ENCODE measurements at regions not wholly inside any gene's neighbourhood (a gene's known extent, or its start where the extent isn't known, plus 50 kb on each side); places are given as distances from the start of the nearest gene placed in this dataset.
"Not testable (repeated sequence)": the region's sequence is repeated elsewhere in the genome, so short reads cannot be mapped to it uniquely, and the experiment has no call there.

DNA sequence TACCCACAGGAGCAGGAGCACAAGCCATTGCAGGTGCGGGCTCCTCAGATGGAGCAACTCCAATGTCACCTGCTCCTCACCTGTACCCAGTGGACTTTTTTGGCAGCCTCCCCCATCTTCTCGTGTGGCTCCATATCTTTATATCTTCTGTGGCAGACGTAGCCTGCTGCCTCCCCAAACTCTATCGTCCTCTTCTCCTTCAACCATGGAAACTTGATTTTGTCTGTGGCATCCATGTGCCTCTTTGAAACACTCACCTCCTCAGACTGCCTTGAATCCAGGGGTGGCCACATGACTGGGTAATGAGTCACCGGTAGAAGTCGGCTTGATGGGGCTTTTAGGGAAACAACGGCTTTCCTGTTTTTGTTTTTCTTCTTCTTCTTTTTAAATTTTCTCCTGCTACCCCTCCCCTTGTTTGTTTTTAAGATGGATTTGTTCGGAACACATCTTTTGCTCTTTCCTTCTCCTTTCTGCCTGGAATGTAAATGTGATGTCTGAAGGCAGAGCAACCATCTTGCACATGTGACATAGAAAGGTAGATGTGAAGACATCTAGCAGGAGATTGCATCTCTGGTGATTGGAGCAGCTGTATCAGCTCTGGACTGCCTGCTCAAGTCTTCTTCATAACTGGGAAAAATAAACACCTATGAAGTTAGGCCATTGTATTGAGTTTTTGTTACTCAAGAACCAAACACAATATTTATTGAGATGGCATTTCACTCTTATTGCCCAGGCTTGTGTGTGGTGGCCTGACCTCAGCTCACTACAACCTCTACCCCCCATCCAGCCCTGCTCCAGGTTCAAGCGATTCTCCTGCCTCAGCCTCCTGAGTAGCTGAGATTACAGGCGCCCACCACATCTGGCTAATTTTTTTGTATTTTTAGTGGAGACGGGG lies 69.9 kb upstream of the DDR1 start:
- Mint-ChIP-seq H3K27me3 (no peaks in the 10 kb centered on the region), H3K27ac (no peak overlapping the region), H3K36me3 (ENCODE audit: insufficient read depth) (no peaks in the 10 kb centered on the region), H3K4me3 (ENCODE audit: low read depth) (no peak overlapping the region), H3K9me3 (ENCODE audit: low read depth) (peaks cover 5% of the 10 kb centered on the region), H3K4me1 (ENCODE audit: low read depth) (peaks cover 10% of the 10 kb centered on the region)
- TF ChIP-seq, protein P1, sequence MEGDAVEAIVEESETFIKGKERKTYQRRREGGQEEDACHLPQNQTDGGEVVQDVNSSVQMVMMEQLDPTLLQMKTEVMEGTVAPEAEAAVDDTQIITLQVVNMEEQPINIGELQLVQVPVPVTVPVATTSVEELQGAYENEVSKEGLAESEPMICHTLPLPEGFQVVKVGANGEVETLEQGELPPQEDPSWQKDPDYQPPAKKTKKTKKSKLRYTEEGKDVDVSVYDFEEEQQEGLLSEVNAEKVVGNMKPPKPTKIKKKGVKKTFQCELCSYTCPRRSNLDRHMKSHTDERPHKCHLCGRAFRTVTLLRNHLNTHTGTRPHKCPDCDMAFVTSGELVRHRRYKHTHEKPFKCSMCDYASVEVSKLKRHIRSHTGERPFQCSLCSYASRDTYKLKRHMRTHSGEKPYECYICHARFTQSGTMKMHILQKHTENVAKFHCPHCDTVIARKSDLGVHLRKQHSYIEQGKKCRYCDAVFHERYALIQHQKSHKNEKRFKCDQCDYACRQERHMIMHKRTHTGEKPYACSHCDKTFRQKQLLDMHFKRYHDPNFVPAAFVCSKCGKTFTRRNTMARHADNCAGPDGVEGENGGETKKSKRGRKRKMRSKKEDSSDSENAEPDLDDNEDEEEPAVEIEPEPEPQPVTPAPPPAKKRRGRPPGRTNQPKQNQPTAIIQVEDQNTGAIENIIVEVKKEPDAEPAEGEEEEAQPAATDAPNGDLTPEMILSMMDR (IDR thresholded peaks at IDR 0.05; ENCODE audit: unreplicated experiment) = no peak
- DNase-seq (ENCODE audit: low spot score, unreplicated experiment) = no peak

DNA sequence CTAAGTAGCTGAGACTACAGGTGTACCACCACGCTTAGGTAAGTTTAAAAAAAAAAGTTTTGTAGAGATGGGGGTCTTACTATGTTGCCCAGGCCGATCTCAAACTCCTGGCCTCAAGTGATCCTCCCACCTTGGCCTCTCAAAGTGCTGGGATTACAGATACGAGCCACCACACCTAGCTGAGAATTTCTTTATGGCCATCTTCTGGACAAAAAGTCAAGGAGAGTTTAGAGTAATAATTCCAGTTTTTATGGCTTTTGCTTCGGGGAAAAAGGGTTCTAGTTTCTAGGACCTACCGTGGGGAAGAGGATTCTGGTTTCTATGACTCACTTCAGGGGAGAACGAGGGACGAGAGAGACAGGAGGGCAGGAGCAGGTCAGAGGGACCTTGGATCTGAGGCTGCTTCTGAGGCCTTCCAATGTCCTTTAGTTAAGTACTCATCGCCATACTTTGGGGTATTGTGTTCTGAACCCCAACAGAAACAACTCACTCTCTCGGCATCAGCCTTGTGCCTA lies 69.3 kb upstream of the IER3 start:
- Mint-ChIP-seq H3K27ac (no peak overlapping the region), H3K4me3 (ENCODE audit: low read depth) (no peak overlapping the region)
- TF ChIP-seq, protein P1 (IDR thresholded peaks at IDR 0.05; ENCODE audit: unreplicated experiment) = no peak

DNA sequence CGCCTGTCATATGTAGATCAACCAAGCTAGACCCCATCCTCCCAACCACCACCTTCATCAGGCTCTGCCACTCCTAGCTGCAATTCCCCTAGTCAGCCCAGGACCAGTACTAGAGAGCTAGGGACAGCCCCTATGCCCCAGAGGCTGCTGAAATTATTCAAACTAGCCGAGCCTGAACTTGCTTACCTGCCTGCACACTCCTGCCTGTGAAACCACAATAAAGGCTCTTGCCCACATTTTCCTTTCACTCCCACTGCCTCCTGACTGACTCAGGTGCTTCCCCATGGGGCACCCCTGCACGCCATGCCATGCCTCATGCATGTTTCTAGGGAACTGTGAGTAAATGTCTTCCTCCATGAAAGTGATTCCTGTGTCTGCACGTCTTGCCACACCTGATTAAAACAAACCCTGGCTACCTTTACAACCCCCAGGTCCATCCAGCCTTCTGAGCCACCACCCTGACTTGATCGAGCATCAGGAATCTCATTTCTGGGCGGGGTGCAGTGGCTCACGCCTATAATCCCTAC lies 66.5 kb upstream of the IER3 start:
- no peak for DNase-seq (ENCODE audit: low spot score, unreplicated experiment)
- no peaks in the 10 kb centered on the region for H3K36me3 Mint-ChIP-seq (ENCODE audit: insufficient read depth)
- no peak overlapping the region for H3K4me3 Mint-ChIP-seq (ENCODE audit: low read depth)
- no peak overlapping the region for H3K27ac Mint-ChIP-seq
- TF ChIP-seq, protein P1 (IDR thresholded peaks at IDR 0.05; ENCODE audit: unreplicated experiment) = no peak
- H3K27me3 Mint-ChIP-seq = no peaks in the 10 kb centered on the region
- peaks cover 5% of the 10 kb centered on the region for H3K4me1 Mint-ChIP-seq (ENCODE audit: low read depth)
- peaks cover 5% of the 10 kb centered on the region for H3K9me3 Mint-ChIP-seq (ENCODE audit: low read depth)

More for the DNA sequence above, 69.3 kb upstream of the IER3 start:
- DNase-seq (ENCODE audit: low spot score, unreplicated experiment) = no peak
- Mint-ChIP-seq H3K9me3 (ENCODE audit: low read depth) (peaks cover 5% of the 10 kb centered on the region), H3K36me3 (ENCODE audit: insufficient read depth) (no peaks in the 10 kb centered on the region), H3K4me1 (ENCODE audit: low read depth) (peaks cover 9% of the 10 kb centered on the region), H3K27me3 (no peaks in the 10 kb centered on the region)

DNA sequence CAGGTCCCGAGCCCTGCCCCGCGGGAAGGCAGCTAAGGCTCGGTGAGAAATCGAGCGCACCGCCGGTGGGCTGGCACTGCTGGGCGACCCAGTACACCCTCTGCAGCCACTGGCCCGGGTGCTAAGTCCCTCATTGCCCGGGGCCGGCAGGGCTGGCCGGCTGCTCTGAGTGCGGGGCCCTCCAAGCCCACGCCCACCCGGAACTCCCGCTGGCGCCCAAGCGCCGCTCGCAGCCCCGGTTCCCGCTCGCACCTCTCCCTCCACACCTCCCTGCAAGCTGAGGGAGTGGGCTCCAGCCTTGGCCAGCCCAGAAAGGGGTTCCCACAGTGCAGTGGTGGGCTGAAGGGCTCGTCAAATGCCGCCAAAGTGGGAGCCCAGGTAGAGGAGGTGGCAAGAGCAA lies 63.2 kb upstream of the IER3 start:
- not testable (repeated sequence) for H3K4me1 Mint-ChIP-seq (ENCODE audit: low read depth); H3K9me3 Mint-ChIP-seq (ENCODE audit: low read depth); H3K36me3 Mint-ChIP-seq (ENCODE audit: insufficient read depth); H3K4me3 Mint-ChIP-seq (ENCODE audit: low read depth); DNase-seq (ENCODE audit: low spot score, unreplicated experiment); H3K27ac Mint-ChIP-seq; H3K27me3 Mint-ChIP-seq

DNA sequence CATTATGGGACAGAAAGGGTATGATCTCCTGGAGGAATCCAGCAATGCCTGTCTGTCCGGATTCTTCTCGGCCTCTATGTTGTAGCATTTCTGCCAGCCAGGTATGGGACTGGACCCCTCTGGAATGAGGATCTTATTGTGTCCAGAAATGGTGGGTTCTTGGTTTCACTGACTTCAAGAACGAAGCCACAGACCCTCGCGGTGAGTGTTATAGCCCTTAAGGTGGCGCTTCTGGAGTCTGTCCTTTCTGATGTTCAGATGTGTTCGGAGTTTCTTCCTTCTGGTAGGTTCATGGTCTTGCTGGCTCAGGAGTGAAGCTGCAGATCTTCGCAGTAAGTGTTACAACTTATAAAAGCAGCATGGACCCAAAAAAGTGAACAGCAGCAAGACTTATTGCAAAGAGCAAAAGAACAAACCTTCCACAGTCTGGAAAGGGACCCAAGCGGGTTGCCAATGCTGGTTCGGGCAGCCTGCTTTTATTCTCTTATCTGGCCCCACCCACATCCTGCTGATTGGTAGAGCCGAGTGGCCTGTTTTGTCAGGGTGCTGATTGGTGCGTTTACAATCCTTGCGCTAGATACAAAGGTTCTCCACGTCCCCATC lies 62.3 kb upstream of the IER3 start:
- Mint-ChIP-seq H3K4me1 (ENCODE audit: low read depth) (peaks cover 6% of the 10 kb centered on the region), H3K4me3 (ENCODE audit: low read depth) (no peak overlapping the region), H3K36me3 (ENCODE audit: insufficient read depth) (no peaks in the 10 kb centered on the region), H3K9me3 (ENCODE audit: low read depth) (no peaks in the 10 kb centered on the region), H3K27me3 (no peaks in the 10 kb centered on the region), H3K27ac (no peak overlapping the region)
- TF ChIP-seq, protein P1 (IDR thresholded peaks at IDR 0.05; ENCODE audit: unreplicated experiment) = no peak
- DNase-seq (ENCODE audit: low spot score, unreplicated experiment) = no peak

Measured in progenitor cell of endocrine pancreas (in vitro differentiated cells).